ENCODE measurements at regions not wholly inside any gene's neighbourhood (a gene's known extent, or its start where the extent isn't known, plus 50 kb on each side); places are given as distances from the start of the nearest gene placed in this dataset.

DNA sequence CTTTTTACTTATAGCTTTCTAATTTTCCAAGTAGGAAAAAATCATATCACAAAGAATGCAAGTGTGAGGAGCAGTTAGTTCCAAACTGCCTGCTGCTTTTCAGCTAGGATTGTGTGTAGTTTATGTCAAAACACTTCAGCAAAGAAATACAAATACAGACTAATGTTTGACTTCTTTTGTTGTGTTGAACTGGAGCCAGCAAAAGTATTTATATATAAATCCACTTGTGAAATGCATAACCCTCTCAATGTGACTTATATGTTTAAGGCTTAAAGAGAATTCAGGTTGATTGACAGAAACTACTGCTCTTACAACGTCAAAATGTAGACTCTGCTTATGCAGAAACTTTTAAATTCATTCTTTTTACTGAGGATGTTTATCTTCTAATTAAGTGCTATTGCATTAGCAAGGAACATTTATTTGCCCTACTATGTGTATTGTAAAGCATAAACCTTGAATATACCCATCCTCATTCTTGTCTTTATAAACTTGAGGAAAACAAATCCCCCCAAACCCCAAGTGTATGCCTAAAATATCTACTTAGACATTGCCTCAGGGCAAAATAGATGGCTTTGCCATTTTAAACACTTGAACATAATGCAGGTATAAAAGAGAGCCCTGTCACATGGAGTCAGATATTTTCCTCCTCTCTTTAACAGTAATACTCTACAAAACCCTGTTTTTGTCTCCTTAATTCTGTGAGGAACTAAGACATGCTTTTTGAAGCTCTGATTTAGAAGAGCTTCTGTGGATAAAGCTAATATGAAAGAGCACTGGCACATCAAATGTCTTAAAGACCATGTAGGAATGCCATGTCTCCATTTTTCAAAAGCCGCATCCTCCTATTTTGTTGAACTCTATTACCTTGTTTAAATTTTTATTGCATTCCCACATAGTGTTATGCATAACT lies 302.8 kb upstream of the TBC1D5 start (continued):
- TF ChIP-seq RXRA (IDR thresholded peaks at IDR 0.05; ENCODE audit: insufficient read depth, low read depth, low read length), result no peak
- TF ChIP-seq CEBPB (IDR thresholded peaks at IDR 0.05; ENCODE audit: low read depth, low read length), result no peak
- TF ChIP-seq BRCA1 (IDR thresholded peaks at IDR 0.05; ENCODE audit: low read depth, low read length), result no peak
- no peak for TF ChIP-seq USF2 (IDR thresholded peaks at IDR 0.05; ENCODE audit: low read length)
- TF ChIP-seq CREB1 (IDR thresholded peaks at IDR 0.05), result no peak

Measured in H1 (cell line).